Calu3 (cell line): ENCODE measurements at regions not wholly inside any gene's neighbourhood (a gene's known extent, or its start where the extent isn't known, plus 50 kb on each side); places are given as distances from the start of the nearest gene placed in this dataset.

Source experiments
- BruUV-seq: library from RNA; stranded (reverse); fragments of 400-500 nt; replicated peaks from 2 replicates; lab custom pipeline; 2021; lab: Mats Ljungman, UMichigan
- CTCF ChIA-PET: fragments of 300-600 bp; sonication (Branson Sonifier 250); formaldehyde crosslinking; loops from one replicate; lab custom pipeline; 2022; ENCODE audit warnings: antibody characterized with exemption; lab: Charles Lee
- DNase-seq: peaks from one replicate; pipeline ENCODE4 v3.0.0; 2022
- H3K27ac Mint-ChIP-seq: one replicate; pipeline ENCODE4 v1.8.0; 2022; ENCODE audit warnings: mixed read lengths; ENCODE audit not compliant: unreplicated experiment
- H3K27me3 Mint-ChIP-seq: one replicate; pipeline ENCODE4 v1.8.0; 2022; ENCODE audit warnings: mixed read lengths; ENCODE audit not compliant: unreplicated experiment
- H3K36me3 Mint-ChIP-seq: one replicate; pipeline ENCODE4 v1.8.0; 2022; ENCODE audit warnings: mild to moderate bottlenecking, moderate library complexity, mixed read lengths; ENCODE audit not compliant: insufficient read depth, unreplicated experiment
- H3K4me1 Mint-ChIP-seq: one replicate; pipeline ENCODE4 v1.8.0; 2022; ENCODE audit warnings: mild to moderate bottlenecking, low read depth, mixed read lengths; ENCODE audit not compliant: unreplicated experiment
- H3K4me3 Mint-ChIP-seq: one replicate; pipeline ENCODE4 v1.8.0; 2022; ENCODE audit warnings: mild to moderate bottlenecking, low read depth, moderate library complexity, mixed read lengths; ENCODE audit not compliant: unreplicated experiment
- H3K9me3 Mint-ChIP-seq: one replicate; pipeline ENCODE4 v1.8.0; 2022; ENCODE audit warnings: low read depth, mixed read lengths; ENCODE audit not compliant: unreplicated experiment
- intact Hi-C: fragments of 100-400 bp; cut with micrococcal nuclease; formaldehyde crosslinking; loops from one replicate; pipeline ENCODE4 v1.10.0; 2022; ENCODE audit not compliant: unreplicated experiment
- TF ChIP-seq, protein P1 (sequence below): fragments of 200-600 bp; IDR thresholded peaks from one replicate; pipeline ENCODE4 v1.8.0; 2022; ENCODE audit warnings: antibody characterized with exemption; ENCODE audit not compliant: unreplicated experiment

DNA sequence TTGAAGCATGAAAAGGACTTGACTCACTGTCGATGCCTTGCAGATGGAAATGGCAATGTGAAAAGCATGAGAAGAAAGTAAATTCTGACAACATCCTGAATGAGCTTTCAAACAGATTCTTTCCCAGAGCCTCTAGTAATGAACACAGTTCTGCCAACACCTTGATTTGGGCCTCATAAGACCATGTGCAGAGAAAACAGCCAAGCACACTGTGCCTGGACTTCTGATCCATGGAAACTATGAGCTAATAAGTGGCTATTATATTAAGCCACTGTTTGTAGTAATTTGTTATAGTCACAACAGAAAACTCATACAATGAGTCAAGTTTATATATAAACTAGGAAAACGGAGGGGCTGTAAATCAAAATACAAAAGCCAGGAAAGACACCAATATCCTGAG, 477.3 kb downstream of the MBD2 start:
- TF ChIP-seq, protein P1, sequence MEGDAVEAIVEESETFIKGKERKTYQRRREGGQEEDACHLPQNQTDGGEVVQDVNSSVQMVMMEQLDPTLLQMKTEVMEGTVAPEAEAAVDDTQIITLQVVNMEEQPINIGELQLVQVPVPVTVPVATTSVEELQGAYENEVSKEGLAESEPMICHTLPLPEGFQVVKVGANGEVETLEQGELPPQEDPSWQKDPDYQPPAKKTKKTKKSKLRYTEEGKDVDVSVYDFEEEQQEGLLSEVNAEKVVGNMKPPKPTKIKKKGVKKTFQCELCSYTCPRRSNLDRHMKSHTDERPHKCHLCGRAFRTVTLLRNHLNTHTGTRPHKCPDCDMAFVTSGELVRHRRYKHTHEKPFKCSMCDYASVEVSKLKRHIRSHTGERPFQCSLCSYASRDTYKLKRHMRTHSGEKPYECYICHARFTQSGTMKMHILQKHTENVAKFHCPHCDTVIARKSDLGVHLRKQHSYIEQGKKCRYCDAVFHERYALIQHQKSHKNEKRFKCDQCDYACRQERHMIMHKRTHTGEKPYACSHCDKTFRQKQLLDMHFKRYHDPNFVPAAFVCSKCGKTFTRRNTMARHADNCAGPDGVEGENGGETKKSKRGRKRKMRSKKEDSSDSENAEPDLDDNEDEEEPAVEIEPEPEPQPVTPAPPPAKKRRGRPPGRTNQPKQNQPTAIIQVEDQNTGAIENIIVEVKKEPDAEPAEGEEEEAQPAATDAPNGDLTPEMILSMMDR, result no peak
- Mint-ChIP-seq H3K4me1 (no peaks in the 10 kb centered on the region), H3K27ac (no peak overlapping the region), H3K27me3 (no peaks in the 10 kb centered on the region), H3K36me3 (no peaks in the 10 kb centered on the region), H3K4me3 (no peak overlapping the region), H3K9me3 (no peaks in the 10 kb centered on the region)
- intact Hi-C loops, result no loop called here
- CTCF ChIA-PET, result no interaction called here
- no TSS peak for BruUV-seq
- no peak for DNase-seq

DNA sequence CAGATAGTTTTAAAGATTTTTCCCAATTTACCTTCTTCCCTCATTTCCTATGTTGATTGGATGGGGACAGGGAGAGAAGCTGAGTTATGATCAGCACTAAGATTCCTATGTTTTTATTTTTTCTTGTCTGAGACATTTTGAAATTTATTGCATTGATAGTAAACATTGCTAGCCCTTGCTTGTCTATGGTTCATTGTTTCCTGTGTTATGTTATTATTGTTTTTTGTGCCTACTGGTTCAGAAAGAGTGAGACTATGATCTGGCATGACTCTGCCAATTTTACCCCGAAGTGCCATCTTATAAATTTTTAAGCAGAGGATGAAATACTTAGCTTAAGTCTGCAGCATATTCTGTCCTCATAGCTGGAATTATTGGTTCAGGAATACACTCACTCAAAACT, 478.5 kb downstream of the MBD2 start:
- Mint-ChIP-seq H3K4me1 (no peaks in the 10 kb centered on the region), H3K27me3 (no peaks in the 10 kb centered on the region), H3K36me3 (no peaks in the 10 kb centered on the region), H3K9me3 (no peaks in the 10 kb centered on the region), H3K27ac (no peak overlapping the region), H3K4me3 (no peak overlapping the region)
- intact Hi-C loops, result no loop called here
- no TSS peak for BruUV-seq
- CTCF ChIA-PET, result no interaction called here
- TF ChIP-seq, protein P1, result no peak
- DNase-seq, result no peak

DNA sequence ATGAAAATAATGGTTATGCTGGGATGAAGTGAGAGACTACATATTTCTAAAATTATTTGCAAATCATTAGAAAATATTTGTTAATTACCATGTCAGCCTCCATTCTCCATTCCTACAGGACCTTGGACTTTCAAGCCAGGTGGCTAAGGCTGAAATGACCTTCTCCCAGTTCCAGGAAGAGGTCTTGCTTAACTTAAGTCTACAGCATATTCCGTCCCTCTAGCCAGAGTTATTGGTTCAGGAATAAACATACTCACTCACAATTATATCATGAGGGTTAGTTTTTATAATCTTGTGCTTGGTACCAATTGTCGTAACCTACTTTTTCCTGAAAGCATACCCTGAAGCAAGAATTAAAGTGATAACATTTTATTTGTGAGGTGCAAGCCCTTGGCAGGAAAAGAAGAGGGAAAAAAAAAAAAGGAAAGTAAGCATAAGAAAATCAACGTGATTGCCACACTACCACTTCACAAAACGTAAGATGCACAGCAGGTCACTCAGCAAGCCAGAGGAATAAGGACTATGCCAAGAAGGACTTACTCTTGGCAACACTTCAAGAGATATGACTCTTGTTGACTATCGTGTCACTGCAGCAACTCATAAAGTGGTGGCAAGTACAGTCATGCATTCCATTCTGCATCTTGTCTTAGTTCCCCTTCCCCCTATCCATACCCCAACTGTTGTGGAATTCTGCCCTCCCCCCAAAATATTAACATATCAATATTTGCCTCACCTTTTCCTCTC, 479.1 kb downstream of the MBD2 start:
- Mint-ChIP-seq H3K4me3 (no peak overlapping the region), H3K4me1 (no peaks in the 10 kb centered on the region), H3K27ac (no peak overlapping the region), H3K36me3 (no peaks in the 10 kb centered on the region), H3K27me3 (no peaks in the 10 kb centered on the region), H3K9me3 (no peaks in the 10 kb centered on the region)
- intact Hi-C loops, result no loop called here
- CTCF ChIA-PET, result no interaction called here
- BruUV-seq, result no TSS peak
- no peak for DNase-seq
- TF ChIP-seq, protein P1, result no peak

DNA sequence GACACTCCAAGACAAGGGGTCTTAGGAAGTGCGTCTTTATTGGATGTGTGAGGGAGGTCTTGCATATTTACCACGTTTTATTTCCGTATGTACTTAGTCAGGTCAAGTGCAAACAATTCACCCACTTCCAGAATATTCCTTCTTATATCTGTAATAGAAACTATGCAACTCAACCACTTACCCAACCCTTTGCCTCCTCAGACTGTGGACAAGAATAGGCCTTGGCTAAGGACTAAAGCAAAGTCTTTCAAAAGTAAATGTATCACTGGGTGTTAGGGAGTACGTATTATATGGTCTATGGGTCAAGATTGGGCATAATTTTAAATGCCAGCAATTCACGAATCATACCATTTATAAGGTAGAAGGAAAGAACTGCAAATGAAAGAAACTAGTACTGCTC, 484.8 kb downstream of the MBD2 start:
- no peak for DNase-seq
- BruUV-seq, result no TSS peak
- no peaks in the 10 kb centered on the region for H3K36me3 Mint-ChIP-seq
- H3K27ac Mint-ChIP-seq, result no peak overlapping the region
- H3K9me3 Mint-ChIP-seq, result peaks cover 2% of the 10 kb centered on the region
- intact Hi-C loops, result no loop called here
- H3K27me3 Mint-ChIP-seq, result no peaks in the 10 kb centered on the region
- H3K4me3 Mint-ChIP-seq, result no peak overlapping the region
- TF ChIP-seq, protein P1, result no peak
- CTCF ChIA-PET, result no interaction called here
- H3K4me1 Mint-ChIP-seq, result no peaks in the 10 kb centered on the region
